HG02610 (cell line): ENCODE measurements at regions not wholly inside any gene's neighbourhood (a gene's known extent, or its start where the extent isn't known, plus 50 kb on each side); places are given as distances from the start of the nearest gene placed in this dataset.
"Not testable (repeated sequence)": the region's sequence is repeated elsewhere in the genome, so short reads cannot be mapped to it uniquely, and the experiment has no call there.

ENCODE experiments used
- ATAC-seq: cut with Tn5 transposase; IDR thresholded peaks from one replicate; pipeline ENCODE4 v1.9.1; 2021; ENCODE audit warnings: mild to moderate bottlenecking, moderate library complexity; ENCODE audit not compliant: unreplicated experiment

DNA sequence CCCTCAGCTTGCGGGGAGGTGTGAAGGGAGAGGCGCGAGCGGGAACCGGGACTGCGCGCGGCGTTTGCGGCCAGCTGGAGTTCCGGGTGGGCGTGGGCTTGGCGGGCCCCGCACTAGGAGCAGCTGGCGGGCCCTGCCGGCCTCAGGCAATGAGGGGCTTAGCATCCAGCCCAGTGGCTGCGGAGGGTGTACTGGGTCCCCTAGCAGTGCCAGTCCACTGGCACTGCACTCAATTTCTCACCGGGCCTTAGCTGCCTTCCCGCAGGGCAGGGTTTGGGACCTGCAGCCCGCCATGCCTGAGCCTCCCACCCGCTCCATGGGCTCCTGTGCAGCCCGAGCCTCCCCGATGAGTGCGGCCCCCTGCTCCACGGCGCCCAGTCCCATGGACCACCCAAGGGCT lies 163.5 kb upstream of the PTCH1 start:
- ATAC-seq: not testable (repeated sequence)

DNA sequence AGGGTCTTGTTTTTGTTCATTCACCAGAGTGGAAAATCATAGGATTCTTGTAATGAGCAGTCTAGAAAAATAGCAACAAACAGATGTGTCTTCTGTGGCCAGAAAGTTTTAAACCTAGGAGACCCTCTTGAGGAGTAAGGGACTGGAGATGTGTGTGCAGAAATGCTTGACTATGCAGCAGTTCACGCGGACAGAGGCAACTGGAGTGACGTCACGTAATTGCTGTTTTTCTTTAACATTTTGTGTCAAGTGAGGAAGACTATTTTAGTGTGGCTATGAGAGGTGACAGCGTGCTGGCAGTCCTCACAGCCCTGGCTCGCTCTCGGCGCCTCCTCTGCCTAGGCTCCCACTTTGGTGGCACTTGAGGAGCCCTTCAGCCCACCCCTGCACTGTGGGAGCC lies 163.1 kb upstream of the PTCH1 start:
- ATAC-seq: no peak

DNA sequence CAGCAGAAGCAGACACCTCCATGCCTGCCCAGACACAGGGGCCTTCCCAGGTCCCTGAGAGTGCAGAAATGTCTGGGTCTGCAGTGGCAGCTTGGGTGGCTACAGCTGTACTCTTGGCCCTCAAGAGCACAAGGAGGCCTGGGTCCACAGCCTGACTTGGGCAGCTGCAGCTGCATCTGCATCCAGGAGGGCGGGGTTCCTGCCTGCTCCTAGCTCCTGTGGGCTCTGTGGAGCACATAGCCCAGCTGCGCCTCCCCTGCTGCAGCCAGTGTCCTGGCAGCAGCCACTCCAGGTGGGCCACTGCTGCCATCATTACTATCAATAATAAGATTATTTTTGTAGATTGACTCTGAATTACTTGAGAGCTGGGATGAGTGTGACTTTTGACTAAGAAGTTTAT lies 162.0 kb upstream of the PTCH1 start:
- no peak for ATAC-seq

DNA sequence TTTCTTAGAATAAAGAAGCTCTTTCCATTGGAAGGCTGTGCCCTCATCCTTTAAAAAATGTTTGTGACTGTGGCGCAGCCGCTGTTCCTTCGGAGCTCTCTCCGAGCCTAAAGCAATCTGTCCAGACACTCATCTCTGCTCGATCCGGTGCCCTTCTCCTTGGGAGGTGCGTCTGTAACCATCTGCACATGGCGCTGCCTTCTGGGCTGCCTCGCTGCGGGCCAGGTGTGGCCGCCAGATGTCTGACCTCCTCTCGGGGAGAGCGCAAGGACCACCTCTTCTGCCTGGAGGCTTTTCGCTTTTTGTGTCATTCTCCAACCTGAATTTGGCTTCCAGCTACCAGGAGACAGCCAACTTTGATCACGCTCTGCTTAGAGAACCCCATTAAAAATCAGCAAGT lies 153.4 kb upstream of the PTCH1 start:
- no peak for ATAC-seq

DNA sequence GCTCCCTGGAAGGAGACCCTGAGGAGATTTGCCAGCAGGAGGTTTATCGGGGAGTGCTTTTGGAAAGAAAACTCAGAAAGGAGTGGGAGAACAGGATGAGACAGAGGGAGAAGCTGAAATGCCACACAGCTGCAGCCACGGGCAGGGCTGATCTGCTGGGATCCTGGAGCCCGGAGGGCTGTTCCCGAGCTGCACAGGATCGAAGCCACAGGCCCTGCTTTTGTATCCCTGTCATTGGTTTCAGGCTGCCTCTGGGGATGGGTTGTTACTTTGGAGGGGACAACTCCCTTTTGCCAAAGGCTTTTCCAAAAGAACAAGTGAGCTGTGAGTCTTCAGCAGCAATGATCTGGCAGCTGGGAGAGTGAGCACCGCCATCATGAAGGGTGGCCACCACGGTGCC lies 152.5 kb upstream of the PTCH1 start:
- ATAC-seq: no peak

DNA sequence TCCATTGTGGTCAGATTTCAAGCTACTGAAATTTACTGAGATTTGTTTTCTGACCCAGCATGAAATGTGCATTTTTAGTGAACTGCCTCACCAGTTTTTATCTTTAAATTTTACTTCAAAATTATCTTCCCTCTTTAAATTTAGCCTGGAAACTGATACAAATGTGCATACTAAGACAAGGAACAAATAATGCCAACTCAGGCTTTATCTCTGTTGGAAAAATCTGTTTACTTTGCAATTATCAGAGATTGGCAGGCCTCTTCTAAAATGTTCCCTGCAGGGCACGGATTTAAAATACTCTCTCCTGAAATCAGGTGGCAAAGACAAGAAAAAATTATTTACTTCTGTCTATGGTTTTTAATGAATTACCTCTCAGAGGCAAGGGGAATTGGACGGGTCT lies 151.0 kb upstream of the PTCH1 start:
- no peak for ATAC-seq

DNA sequence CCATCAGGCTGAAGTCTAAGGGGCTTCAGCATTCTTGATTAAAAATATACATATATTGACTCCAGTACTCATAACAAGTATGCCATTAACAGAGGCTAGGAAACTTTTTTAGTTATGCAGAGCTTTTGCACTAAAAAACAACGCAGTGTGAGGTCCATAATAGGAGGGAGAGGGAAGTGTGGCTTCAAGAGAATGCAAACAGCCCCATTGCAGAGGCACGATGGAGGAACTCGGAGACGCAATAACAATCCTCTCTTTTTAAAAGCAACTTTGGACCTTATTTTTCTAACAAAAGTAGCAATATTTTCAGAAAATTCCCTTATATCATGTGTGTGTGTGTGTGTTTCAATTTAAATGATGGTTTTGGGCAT lies 150.0 kb upstream of the PTCH1 start:
- no peak for ATAC-seq

DNA sequence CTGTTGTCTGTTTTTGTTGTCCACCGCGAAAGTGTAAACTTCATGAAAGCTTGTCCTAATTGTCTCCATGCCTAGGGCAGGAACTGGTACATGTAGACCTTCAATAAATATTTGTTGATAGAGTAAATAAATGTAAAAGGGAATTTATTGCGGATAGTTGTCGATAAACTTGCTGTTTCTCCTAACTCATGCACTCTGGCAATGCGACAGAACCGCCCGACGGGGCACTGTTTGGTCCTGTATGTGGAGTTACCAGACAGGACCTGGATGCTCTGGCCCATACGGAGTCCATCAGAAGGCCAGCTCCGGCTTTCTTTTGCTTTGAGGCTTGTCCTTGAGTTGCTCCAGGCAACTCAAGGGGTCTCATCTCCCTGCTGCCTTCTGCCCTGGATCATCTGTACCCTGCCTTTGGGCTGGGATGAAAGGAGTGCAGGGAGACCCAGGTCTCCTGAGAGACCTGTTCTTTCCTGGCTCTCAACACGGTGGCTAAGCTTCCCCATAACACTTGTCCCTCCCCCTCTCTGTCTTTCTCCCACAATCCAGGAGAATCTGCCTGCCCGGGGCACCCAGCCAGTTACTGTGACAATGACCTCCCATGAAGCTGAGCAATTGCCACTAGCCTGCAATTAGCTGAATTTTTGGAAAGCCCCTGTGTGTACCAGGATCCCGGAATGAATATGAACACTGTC lies 149.5 kb upstream of the PTCH1 start:
- ATAC-seq: no peak

DNA sequence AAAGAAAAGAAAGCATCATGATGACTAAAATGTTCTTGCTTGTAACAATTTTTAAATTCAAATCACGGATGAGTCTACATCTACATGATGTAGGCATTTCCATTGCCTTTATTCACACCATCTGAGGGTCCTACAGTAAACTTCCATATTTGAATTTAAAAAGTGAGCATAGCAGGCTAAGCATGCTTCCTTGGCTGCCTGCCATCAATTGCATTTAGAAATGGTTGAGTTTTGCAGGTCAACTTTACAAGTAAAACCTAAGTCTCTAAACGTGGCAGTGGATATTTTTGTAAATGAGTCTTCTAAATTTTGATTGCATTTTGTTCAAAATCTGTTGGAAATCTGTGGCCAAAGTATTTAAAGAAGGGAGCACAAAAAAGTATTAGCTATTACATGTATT lies 136.5 kb upstream of the PTCH1 start:
- no peak for ATAC-seq

DNA sequence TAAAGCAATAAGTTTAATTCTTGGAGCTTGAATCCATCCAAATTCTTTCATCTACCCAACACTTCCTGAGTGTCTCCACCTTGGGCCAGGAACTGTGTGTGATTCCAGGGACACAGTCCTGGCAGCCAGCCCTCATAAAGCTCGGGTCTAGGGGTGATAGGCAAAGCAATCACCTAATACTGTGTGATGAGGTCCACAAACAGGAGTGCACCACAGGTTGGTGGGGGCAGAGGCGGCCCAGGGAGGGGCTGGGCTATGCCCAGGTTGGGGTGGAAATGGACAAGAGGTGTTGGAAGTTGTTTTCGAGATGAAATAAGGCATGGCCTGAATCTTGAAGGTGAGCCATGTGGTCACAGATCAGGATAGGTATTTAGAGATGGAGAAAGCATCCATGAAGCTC lies 133.9 kb upstream of the PTCH1 start:
- no peak for ATAC-seq

DNA sequence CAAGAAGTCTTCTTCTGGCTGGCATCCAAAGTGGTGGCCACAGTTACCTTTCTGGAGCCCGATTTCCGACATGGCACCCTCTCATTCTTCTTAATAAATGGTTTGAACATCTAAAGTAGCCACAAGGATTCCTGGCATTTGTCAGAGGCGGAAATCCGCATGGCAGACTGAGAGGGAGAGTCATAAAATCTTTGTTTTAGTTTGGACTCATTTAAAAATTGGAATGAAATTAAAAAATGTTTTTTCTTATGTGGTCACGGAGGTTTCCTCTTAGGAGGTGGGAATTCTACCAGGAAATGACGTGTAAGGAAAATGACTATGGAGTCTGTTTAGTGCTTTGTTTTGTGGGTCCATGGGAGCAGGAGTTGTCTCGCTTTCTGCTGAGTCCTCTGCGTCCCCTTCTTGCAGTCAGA lies 133.0 kb upstream of the PTCH1 start:
- no peak for ATAC-seq

DNA sequence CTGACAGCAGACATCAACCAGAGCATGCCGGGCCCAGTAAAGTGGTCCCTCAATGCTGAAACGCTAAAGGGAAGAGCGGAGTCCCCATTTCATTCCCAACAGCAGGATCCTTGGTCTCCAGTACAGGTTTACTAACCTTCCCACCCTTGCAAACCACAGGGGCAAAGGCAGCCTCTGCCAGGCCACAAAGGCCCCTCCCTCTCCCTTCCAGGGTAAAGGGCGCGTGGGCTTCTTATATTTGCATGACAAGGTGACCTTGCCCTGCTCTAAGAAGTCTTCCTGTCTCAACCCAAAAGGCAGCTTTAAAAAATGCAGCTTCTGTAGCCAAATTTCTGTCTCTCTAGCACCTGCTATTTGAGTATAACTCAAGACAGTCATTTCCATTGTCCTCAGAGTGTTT lies 131.5 kb upstream of the PTCH1 start:
- ATAC-seq: no peak

DNA sequence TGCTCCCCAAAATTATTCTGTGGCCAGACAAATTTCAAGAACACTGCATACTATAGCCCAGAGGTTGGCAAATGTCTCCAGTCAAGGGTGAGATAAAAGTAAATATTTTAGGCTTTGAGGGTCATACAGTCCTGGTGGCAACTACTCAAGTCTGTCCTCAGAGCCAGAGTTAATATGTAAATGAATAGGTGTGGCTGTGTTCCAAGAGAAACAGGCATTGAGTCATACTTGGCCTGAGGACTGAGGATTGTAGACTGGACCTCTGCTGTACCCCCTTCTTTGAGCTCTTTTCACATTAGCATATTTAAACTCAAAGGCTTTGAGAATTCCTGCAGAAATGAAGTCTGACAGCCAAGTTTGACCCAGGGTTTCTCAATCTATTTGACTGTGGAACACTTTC lies 129.2 kb upstream of the PTCH1 start:
- no peak for ATAC-seq

DNA sequence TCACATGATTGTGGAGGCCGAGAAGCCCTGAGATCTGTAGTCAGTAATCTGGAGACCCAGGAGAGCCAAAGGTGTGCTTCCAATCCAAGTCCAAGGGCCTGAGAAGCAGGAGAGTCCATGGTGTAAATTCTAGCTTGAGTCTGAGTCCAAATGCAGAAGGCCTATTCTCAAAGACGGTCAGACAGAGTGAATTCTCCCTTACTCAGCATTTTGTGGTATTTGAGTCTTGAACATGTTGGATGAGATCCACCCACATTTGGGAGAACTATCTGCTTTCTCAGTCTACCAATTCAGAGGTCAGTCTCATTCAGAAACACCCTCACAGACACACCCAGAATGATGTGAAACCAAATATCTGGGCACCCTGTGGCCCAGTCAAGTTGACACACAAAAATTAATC lies 128.8 kb upstream of the PTCH1 start:
- ATAC-seq: no peak

DNA sequence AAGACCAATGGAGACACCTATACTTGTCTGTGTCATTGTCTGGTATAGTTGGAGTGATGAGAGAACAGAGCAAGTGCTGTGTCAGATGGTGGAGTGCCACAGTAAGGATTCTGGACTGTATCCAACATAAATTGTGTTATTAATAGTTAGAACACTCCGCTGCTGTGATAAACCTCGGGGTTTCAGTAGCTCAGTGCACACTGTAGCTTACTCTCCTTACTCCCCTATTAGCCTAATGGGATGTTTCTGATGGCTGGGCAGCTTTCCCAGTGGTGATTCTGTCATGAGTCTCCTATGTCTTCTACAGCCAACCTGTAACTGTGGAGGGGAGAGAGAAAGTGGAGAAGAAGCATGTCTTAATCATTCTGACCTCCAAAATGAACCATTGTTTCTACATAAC lies 127.6 kb upstream of the PTCH1 start:
- ATAC-seq: no peak

DNA sequence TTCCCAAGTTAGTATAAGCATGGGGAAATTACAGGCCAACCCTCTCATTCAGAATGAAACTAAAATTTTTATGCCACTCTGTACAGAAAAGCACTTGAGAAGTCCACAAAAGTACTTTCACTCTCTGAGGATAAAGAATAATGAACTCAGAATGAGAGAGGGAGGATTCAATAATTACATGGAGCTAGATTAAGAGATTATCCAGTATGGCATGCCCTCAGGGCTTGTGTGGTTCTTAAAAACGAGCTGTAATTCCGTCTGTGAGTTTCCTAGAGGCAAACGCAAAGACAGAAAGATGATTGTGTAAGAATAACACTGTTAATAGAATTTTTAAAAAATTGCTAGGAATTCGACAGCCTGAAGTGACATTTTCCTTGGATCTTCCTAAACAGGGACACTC lies 126.8 kb upstream of the PTCH1 start:
- no peak for ATAC-seq

DNA sequence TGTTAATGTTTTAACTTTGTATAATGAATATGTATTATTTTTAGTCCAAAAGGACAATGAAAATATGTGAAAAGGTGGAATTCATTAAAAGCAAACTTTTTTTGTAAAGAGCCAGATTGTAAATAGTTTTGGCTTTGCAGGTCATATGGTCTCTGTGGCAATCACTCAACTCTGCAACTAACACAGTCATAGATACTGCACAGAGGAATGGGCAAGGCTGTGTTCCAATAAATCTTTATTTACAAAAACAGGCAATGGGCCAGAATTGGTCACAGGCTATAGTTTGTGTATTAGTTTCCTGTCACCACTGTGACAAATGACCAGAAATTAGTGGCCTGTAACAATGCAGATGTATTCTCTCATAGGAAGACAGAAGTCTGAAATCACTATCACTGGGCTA lies 125.4 kb upstream of the PTCH1 start:
- ATAC-seq: no peak

DNA sequence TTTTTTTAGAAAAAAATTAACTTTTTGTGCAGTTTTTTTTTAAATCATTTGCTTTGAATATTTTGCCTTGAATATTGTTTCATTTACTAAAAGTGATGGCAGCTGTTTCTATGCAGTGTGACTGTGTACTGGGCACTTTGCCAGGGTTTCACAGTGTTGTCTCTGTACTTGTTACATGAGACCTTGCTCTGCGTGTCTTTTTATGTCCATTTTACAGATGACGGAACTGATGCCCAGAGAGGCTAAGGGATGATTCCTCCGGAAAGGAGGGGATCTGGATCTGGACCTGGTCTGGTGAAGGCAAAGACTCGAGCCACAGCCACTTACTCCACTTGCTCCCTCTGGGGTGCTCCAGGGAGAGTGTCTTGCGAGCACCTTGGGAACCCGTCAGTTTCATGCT lies 124.8 kb upstream of the PTCH1 start:
- no peak for ATAC-seq

DNA sequence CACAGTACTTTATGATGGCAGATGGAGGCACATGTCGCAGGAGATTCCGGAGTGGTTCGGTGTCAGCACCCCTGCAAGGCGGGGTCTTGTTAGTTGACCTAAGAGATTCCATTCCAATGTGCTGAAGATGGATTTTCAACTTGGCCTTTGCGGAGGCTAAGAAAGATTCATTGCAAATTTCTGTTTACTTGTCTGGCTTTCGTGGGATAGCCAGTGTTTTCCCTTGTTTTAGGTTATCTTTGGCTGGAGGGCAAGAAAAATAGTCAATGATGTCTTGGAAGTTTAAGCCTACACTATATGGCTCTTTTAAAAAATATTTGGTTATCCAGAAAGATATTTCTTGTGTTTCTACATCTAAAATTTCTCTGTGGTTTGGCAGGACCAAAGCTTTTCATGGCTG lies 123.6 kb upstream of the PTCH1 start:
- ATAC-seq: no peak

DNA sequence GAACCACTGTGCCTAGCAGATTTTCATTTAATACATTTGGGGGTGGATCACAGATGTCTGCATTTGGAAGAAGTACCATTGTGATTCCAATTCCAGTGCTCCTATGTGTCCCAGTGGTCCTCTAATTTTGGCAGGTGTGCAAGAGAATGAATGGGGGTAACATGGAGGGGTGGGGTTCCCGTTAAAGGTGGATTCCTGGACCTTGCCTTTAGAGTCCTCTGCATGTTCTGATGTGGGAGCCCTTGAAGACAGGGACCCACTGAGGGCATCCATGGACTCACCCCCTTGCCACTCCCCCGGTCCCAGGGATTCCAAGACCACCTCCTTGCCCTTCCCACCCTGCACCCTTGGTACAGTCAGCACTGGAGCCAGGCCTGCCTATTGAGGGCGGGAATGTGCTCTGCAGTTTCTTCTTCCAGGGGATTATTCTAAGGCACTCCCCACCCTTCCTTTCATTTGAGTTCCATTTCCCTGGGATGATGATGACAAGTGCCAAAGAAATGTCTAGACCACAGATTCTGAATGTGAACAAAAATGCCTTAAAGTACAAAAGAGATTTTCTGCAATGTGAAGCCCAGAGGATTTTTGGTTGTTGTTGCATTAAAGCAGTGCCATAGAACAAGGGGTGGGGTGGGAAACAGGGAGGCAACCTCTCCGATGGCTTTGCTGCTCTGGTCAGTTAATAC lies 119.4 kb upstream of the PTCH1 start:
- no peak for ATAC-seq

DNA sequence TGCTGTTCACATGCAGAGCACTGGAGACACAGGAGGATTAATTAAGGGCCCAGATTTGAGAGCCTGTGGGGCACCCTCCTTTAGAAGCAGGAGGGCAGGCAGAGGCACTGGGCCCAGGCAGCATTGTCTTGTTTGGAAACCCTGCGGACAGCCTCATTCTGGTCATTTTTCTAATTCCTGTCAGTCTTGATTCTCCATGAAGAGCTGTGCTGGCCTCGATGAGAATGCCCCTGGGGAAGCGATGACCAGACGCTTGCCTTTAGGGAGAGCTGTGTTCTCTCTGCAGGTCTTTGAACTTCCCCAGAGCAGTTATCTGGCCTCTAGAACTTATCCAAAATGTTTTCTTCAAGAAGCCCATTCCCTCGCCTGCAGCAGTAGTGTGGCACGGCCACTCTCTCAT lies 117.8 kb upstream of the PTCH1 start:
- no peak for ATAC-seq

DNA sequence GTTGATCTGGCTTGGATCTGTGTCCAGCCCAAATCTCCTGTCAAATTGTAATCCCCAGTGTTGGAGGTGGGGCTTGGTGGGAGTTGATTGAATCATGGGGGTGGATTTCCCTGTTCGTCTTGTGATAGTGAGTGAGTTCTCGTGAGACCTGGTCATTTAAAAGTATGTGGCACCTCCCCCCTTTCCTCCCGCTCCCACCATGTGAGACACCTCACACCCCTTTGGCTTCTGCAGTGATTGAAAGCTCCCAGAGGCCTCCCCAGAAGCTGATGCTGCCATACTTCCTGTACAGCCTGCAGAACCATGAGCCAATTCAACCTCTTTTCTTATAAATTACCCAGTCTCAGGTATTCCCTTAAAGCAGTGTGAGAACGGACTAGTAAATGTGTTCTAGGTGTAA lies 117.3 kb upstream of the PTCH1 start:
- ATAC-seq: no peak

DNA sequence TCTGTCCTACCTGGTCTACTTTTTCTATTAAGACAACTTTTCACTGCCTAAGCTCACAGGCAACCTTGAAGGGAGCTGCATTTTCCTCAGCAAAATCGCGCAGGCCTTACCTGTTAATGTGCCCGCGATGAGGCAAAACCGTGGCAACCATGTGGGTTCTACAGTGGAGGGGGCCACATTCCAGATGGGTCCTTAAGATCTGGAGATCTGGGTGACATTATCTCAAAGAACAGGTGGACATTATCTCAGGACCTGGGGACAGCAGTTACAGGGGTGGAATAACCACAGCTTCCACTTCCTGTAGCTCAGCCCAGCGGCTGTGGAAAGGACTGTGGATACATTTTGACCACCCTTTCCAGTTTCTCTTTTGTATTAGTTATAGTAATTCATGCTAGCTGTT lies 112.8 kb upstream of the PTCH1 start:
- no peak for ATAC-seq
